Left lobe of liver (tissue), 2 donors: ENCODE measurements at regions not wholly inside any gene's neighbourhood (a gene's known extent, or its start where the extent isn't known, plus 50 kb on each side); places are given as distances from the start of the nearest gene placed in this dataset.

ENCODE experiments used
- ATAC-seq: fragments of 200-7000 bp; cut with Tn5 transposase; one replicate; pipeline ENCODE4 v1.9.1; 2020; ENCODE audit warnings: mild to moderate bottlenecking, moderate library complexity
- DNase-seq: peaks from one replicate; pipeline ENCODE4 v3.0.0-alpha.2; 2020; ENCODE audit warnings: low spot score
- donor health status: DM: no; HTN: no; CAD: no; lungs with moderate emphysema.
- donor health status: DM: no; HTN: yes; CAD: no.

DNA sequence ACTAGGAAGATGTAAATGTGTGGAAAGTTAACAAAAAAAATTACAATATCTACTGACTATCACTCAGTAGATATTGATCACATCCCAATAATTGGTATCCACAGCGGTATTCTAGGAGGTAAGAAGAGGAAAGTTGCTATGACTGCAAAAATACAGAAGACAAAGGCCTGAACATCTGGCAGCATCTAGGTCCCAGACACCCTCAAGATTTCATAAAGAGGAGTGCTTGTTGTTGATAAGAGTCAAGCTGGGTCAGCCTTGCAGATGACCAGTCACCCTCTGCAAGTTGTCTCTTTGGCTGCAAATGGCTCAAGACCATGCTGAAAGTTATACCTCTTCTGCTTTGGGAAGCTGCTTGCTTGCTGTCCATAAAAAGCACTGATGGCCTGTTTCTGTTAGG lies 179.8 kb upstream of the FOXN2 start:
- no peak for ATAC-seq
- DNase-seq = no peak

DNA sequence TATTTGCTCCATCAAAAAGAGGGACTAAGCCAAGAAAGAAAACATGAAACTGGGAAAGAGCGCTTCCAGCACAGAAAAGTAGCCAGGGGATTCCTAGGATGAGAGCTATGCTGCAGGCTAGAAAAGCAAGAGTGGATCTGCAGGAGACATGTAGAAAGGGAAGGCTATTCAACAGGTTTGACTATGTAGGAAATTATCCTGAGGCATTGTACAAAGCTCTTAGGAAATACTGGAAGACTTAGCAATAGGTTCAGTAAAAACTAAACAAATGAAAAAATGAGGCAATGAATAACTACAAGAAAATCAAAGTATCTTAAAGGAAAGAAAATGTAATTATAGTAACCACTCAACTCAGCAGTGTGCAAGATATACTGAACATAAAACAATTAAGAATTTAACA lies 178.7 kb upstream of the FOXN2 start:
- ATAC-seq (no peak), DNase-seq (no peak)

DNA sequence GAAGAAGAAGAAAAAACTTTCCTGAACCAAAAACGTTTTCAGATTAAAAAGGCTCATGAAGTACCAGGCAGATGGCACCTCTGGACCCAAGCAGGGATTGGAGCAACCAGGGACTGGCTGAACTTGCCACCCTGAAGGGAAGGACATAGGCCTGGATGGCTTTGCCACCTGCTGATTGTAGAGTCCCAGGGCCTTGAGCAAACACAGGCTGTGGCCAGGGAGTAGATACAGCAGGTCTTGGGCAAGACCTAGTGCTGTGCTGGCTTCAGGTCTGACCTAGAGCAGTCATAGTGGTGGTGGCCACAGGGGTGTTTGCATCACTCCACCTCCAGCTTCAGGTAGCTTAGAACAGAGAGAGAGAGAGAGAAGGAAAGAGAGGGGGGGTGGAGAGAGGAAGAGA lies 176.7 kb upstream of the FOXN2 start:
- peak; percentile 99 for ATAC-seq
- peak; percentile 86 for DNase-seq

DNA sequence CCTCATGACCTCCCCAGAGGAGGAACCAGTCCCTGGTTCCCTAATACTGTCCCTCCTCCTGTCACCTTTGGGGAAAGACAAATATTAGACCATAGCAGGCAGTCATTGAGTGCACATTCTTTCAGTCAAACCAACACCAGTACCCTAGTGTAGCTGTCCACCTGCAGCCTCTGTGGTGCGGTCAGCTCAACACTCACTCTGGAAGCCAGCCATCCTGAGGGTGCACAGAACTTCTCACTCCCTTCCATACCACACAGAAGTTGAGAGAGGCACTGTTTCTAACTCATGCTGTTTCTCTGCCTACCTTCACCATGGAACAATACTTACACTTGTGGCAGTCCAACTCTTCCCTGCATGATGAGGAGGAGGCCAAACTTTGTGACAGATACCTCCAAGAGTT lies 175.6 kb upstream of the FOXN2 start:
- no peak for ATAC-seq
- DNase-seq = no peak

- ATAC-seq (no peak), DNase-seq (no peak)
Observed at GRCh38 chr2:48140586-48140985, 173.9 kb upstream of the FOXN2 start.

GRCh38 chr2:48144777-48145176 lies 169.7 kb upstream of the FOXN2 start:
- peak; percentile 49 for ATAC-seq
- no peak for DNase-seq

GRCh38 chr2:48145845-48146452 lies 168.5 kb upstream of the FOXN2 start:
- ATAC-seq = peak; percentile 51
- DNase-seq = no peak

DNA sequence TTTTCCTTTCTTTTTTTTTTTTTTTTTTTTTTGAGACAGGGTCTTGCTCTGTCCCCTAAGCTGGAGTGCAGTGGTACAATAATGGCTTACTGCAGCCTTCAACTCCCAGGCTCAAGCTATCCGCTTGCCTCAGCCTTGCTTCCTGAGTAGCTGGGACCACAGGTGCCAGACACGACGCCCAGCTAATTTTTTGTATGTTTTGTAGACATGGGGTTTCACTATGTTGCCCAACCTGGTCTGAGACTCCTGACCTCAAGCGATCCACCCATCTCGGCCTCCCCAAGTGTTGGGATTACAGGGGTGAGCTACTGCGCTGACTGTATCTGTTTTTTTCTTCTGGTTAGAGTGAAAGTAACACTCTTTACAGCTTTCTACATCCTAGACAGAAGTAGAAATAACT lies 167.9 kb upstream of the FOXN2 start:
- DNase-seq (no peak), ATAC-seq (no peak)

- ATAC-seq (peak; percentile 89), DNase-seq (no peak)
Observed at GRCh38 chr2:48147719-48148118, 166.8 kb upstream of the FOXN2 start.

DNA sequence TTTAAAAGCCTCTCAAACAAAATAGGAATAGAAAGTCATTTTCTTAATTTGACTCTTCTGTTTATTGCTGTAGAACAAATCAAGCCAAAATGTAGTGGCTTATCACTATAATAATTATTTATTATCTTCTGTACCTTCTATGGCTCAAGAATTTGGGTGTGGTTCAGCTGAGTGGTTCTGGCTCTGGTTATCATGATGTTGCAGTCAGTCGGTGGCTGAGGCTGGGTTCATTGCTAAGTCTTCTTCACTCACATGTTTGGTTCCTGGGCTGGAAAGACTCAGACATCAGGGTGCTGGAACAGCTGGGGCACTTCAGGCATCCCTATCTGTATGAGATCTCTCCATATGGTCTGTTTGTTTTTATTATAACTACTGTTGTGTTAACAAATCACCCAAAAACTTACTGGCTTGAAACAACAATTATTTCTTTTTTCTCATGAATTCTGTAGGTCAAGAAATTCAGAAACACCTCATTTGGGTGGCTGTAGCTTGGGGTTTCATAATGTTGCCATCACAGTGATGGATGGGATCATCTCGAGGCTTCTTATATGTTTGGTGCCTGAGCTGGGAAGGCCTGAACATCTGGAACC lies 165.5 kb upstream of the FOXN2 start:
- DNase-seq (no peak), ATAC-seq (no peak)

DNA sequence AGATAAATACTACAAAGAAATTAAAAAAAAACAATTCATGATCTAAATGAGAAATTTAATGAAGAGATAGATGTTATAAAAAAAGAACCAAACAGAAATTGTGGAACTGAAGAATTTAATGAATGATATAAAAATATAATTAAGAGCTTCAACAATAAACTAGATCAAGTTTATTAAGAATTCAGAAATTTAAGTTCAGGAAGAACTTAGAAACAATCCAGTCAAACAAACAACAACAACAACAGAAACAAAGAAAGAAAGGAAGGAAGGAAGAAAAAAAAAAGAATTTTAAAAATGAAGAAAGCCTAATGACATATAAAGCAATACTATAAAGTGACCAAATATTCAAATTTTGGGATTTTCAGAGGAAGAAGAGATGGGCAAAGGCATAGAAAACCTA lies 157.3 kb upstream of the FOXN2 start:
- DNase-seq (no peak), ATAC-seq (no peak)

- no peak for ATAC-seq
- DNase-seq = no peak
Observed at GRCh38 chr2:48161628-48162027, 152.9 kb upstream of the FOXN2 start.

- no peak for DNase-seq
- no peak for ATAC-seq
Observed at GRCh38 chr2:48162742-48163141, 151.7 kb upstream of the FOXN2 start.

- DNase-seq = no peak
- ATAC-seq = no peak
Observed at GRCh38 chr2:48165070-48165753, 149.3 kb upstream of the FOXN2 start.

DNA sequence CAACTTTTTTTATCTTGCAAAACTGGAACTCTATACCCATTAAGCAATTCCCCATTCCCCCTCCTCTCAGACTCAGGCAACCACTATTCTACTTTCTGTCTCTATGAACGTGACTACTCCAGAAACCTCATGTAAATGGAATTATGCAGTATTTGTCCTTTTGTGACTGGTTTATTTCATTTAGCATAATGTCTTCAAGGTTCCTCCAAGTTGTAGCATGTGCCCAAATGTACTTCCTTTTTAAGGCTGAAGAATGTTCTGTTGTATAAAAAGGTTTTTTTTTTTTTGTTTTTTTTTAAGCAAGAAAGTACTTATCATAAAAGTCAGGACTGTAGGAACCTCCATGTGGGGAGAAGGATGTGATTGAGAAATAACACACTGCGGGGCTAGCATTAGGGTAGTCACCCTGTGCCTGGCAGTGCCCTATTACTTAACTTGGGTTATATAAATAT lies 145.3 kb upstream of the FOXN2 start:
- DNase-seq (no peak), ATAC-seq (peak; percentile 87)

DNA sequence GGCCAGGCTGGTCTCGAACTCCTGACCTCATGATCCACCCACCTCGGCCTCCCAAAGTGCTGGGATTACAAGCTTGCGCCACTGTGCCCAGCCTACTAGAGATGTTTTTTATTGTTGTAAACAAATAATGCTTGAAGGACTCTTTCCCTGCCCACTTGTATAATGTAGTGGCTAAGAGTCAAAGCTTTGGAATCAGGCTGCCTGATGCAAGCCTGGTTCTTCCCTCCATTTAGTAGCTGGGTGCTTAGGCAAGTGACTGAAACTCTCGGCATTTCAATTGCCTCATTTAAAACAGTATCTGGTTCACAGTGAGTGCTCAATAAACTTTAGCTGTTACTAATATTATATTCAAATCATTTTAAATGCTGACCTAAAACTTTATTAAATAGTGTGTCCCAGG lies 144.2 kb upstream of the FOXN2 start:
- no peak for ATAC-seq
- no peak for DNase-seq

- DNase-seq = no peak
- no peak for ATAC-seq
Observed at GRCh38 chr2:48173141-48173540, 141.3 kb upstream of the FOXN2 start.

GRCh38 chr2:48174503-48174902 lies 140.0 kb upstream of the FOXN2 start:
- DNase-seq (no peak), ATAC-seq (peak; percentile 91)

- no peak for DNase-seq
- no peak for ATAC-seq
Observed at GRCh38 chr2:48175254-48175653, 139.2 kb upstream of the FOXN2 start.

DNA sequence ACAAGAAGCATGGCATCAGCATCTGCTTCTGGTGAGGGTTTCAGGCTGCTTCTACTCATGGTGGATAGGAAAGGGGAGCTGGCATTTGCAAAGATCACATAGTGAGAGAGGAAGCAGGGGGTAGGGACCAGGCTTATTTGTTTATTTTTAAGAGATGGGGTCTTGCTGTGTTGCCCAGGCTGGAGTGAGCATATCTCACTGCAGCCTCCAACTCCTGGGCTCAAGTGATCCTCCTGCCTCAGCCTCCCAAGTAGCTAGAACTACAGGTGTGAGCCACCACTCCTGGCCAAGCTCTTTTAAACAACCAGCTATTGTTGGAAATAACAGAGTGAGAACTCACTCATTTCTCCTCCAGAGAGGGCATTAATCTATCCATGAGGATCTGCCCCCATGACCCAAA lies 138.8 kb upstream of the FOXN2 start:
- no peak for ATAC-seq
- DNase-seq = no peak

DNA sequence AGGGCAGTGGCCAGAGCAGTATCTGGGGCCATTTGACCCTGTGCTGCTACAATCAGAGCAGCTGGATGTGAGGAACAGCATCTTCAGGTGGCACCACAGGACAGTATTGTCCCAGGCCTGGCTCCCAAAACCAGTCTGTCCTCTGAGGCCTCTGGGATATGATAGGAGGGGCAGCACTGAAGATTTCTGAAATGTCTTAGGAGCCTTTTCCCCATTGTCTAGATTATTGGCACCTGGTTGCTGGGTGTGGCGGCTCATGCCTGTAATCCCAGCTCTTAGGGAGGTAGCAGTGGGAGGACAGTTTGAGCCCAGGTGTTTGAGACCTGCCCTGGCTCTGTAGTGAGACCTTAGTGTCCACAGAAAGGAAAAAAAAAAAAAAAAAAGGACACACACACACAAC lies 137.6 kb upstream of the FOXN2 start:
- DNase-seq (no peak), ATAC-seq (no peak)

GRCh38 chr2:48178611-48179010 lies 135.9 kb upstream of the FOXN2 start:
- DNase-seq = no peak
- ATAC-seq = no peak

- DNase-seq (no peak), ATAC-seq (peak; percentile 72)
Observed at GRCh38 chr2:48180557-48180956, 133.9 kb upstream of the FOXN2 start.
